ENCODE measurements at regions not wholly inside any gene's neighbourhood (a gene's known extent, or its start where the extent isn't known, plus 50 kb on each side); places are given as distances from the start of the nearest gene placed in this dataset.

- Mint-ChIP-seq H3K9me3 (ENCODE audit: unreplicated experiment) (peaks cover 20% of the 10 kb centered on the region), H3K27me3 (ENCODE audit: unreplicated experiment) (no peaks in the 10 kb centered on the region), H3K27ac (ENCODE audit: unreplicated experiment) (peak overlapping the region; percentile 97), H3K4me1 (ENCODE audit: low read depth, unreplicated experiment) (peaks cover 36% of the 10 kb centered on the region), H3K4me3 (ENCODE audit: unreplicated experiment) (peak overlapping the region; percentile 64), H3K36me3 (ENCODE audit: unreplicated experiment) (peaks cover 32% of the 10 kb centered on the region)
- DNase-seq = peak; percentile 35
- TF ChIP-seq CTCF (IDR thresholded peaks at IDR 0.05; ENCODE audit: partially characterized antibody, unreplicated experiment) = no peak
Measured at GRCh38 chr10:31708046-31708445, 220.6 kb downstream of the ARHGAP12 start.

- peaks cover 20% of the 10 kb centered on the region for H3K9me3 Mint-ChIP-seq (ENCODE audit: unreplicated experiment)
- H3K27me3 Mint-ChIP-seq (ENCODE audit: unreplicated experiment) = no peaks in the 10 kb centered on the region
- H3K27ac Mint-ChIP-seq (ENCODE audit: unreplicated experiment) = peak overlapping the region; percentile 97
- no peak for TF ChIP-seq CTCF (IDR thresholded peaks at IDR 0.05; ENCODE audit: partially characterized antibody, unreplicated experiment)
- peaks cover 36% of the 10 kb centered on the region for H3K4me1 Mint-ChIP-seq (ENCODE audit: low read depth, unreplicated experiment)
- peaks cover 33% of the 10 kb centered on the region for H3K36me3 Mint-ChIP-seq (ENCODE audit: unreplicated experiment)
- peak; percentile 59 for DNase-seq
- H3K4me3 Mint-ChIP-seq (ENCODE audit: unreplicated experiment) = peak overlapping the region; percentile 64
Measured at GRCh38 chr10:31707093-31708039, 221.3 kb downstream of the ARHGAP12 start.

GRCh38 chr10:31706464-31707092 lies 222.1 kb downstream of the ARHGAP12 start:
- Mint-ChIP-seq H3K9me3 (ENCODE audit: unreplicated experiment) (peaks cover 24% of the 10 kb centered on the region), H3K4me3 (ENCODE audit: unreplicated experiment) (peak overlapping the region; percentile 64), H3K4me1 (ENCODE audit: low read depth, unreplicated experiment) (peaks cover 36% of the 10 kb centered on the region), H3K27ac (ENCODE audit: unreplicated experiment) (peak overlapping the region; percentile 97), H3K27me3 (ENCODE audit: unreplicated experiment) (no peaks in the 10 kb centered on the region), H3K36me3 (ENCODE audit: unreplicated experiment) (peaks cover 33% of the 10 kb centered on the region)
- no peak for TF ChIP-seq CTCF (IDR thresholded peaks at IDR 0.05; ENCODE audit: partially characterized antibody, unreplicated experiment)
- DNase-seq = no peak

- no peak for DNase-seq
- peaks cover 31% of the 10 kb centered on the region for H3K36me3 Mint-ChIP-seq (ENCODE audit: unreplicated experiment)
- H3K9me3 Mint-ChIP-seq (ENCODE audit: unreplicated experiment) = peaks cover 26% of the 10 kb centered on the region
- no peak for TF ChIP-seq CTCF (IDR thresholded peaks at IDR 0.05; ENCODE audit: partially characterized antibody, unreplicated experiment)
- H3K27ac Mint-ChIP-seq (ENCODE audit: unreplicated experiment) = no peak overlapping the region
- no peaks in the 10 kb centered on the region for H3K27me3 Mint-ChIP-seq (ENCODE audit: unreplicated experiment)
- no peak overlapping the region for H3K4me3 Mint-ChIP-seq (ENCODE audit: unreplicated experiment)
- peaks cover 36% of the 10 kb centered on the region for H3K4me1 Mint-ChIP-seq (ENCODE audit: low read depth, unreplicated experiment)
Measured at GRCh38 chr10:31705136-31705535, 223.5 kb downstream of the ARHGAP12 start.

- H3K27me3 Mint-ChIP-seq (ENCODE audit: unreplicated experiment) = no peaks in the 10 kb centered on the region
- peaks cover 22% of the 10 kb centered on the region for H3K9me3 Mint-ChIP-seq (ENCODE audit: unreplicated experiment)
- DNase-seq = no peak
- peaks cover 28% of the 10 kb centered on the region for H3K4me1 Mint-ChIP-seq (ENCODE audit: low read depth, unreplicated experiment)
- H3K4me3 Mint-ChIP-seq (ENCODE audit: unreplicated experiment) = no peak overlapping the region
- H3K36me3 Mint-ChIP-seq (ENCODE audit: unreplicated experiment) = peaks cover 35% of the 10 kb centered on the region
- H3K27ac Mint-ChIP-seq (ENCODE audit: unreplicated experiment) = peak overlapping the region; percentile 11
- TF ChIP-seq CTCF (IDR thresholded peaks at IDR 0.05; ENCODE audit: partially characterized antibody, unreplicated experiment) = no peak
Measured at GRCh38 chr10:31704195-31704594, 224.4 kb downstream of the ARHGAP12 start.

Data from glutamatergic neuron (in vitro differentiated cells).